ENCODE measurements at regions not wholly inside any gene's neighbourhood (a gene's known extent, or its start where the extent isn't known, plus 50 kb on each side); places are given as distances from the start of the nearest gene placed in this dataset.

DNA sequence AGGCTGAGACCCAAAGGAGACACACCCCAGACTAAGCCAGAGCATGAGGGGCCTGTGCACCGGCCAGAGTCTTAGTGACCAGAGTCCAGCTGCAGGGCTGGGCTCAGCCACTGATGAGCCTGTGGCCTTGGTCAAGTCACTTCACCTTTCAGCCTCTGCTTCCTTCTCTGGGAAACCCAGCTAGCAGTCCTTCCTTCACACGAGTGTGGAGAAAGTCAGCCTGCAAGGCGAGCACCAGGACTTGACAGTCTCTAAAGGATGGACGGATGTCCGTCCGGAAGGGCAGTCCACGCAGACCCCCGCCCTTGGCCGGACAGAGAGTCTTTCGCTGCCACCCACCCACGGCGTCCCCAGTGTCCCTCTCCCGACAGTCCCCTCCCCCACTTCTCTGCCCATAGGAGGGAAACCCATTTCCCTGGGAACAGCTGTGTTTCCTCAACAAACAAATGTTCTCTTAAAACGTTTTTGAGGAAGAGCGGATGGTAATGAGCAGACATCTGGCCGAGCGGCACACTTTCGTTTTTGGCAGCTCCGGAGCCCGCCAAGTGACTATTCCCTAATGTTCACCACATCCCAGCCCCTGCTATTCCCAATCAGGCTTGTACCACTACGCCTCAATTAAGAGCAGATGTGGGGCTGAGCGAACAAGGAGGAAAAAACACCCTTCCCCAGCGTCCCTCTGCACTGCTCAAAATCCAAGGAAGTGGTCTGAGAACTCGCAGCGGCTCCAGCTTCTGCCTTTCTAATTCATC is 129.1 kb upstream of the SMAD3 start:
- Histone ChIP-seq H3K23ac (ENCODE audit: insufficient read length, low read depth, low read length) (no peak overlapping the region), H3K79me2 (ENCODE audit: insufficient read depth, low read length) (no peaks in the 10 kb centered on the region), H3K23me2 (ENCODE audit: insufficient read length, low read depth, low read length, poor library complexity, severe bottlenecking) (no peaks in the 10 kb centered on the region), H2BK12ac (ENCODE audit: insufficient read length, low read depth, low read length) (no peak overlapping the region), H2BK15ac (ENCODE audit: low read depth, low read length) (no peak overlapping the region), H4K5ac (ENCODE audit: insufficient read length, low read depth, low read length) (no peak overlapping the region), H3K9me3 (ENCODE audit: control insufficient read depth, low read depth, low read length) (peaks cover 14% of the 10 kb centered on the region), H2BK20ac (ENCODE audit: low read depth, low read length, poor library complexity, severe bottlenecking) (no peak overlapping the region), H3K56ac (ENCODE audit: insufficient read length, low read depth, low read length) (no peak overlapping the region), H3T11ph (ENCODE audit: low read length) (no peak overlapping the region), H3K18ac (ENCODE audit: insufficient read length, low read depth, low read length) (no peak overlapping the region), H4K20me1 (ENCODE audit: control insufficient read depth, insufficient read depth, insufficient read length) (no peaks in the 10 kb centered on the region), H2AK5ac (ENCODE audit: insufficient read length, low read length) (no peak overlapping the region), H4K8ac (replicated peaks; ENCODE audit: insufficient read length, low read depth, low read length) (no peak overlapping the region), H3K4me2 (ENCODE audit: insufficient read depth, insufficient read length, low read length) (no peak overlapping the region), H3K79me1 (ENCODE audit: insufficient read depth, low read depth, low read length, poor library complexity, severe bottlenecking) (no peaks in the 10 kb centered on the region), H3K14ac (ENCODE audit: insufficient read depth, low read length) (no peak overlapping the region; the same call in 1 of the 2 replicates), H2BK5ac (ENCODE audit: insufficient read length, low read length) (no peak overlapping the region), H3K9ac (ENCODE audit: extremely low read depth, insufficient read length, low read length) (no peak overlapping the region), H3K27me3 (ENCODE audit: insufficient read depth, low read length) (no peaks in the 10 kb centered on the region), H3K4ac (ENCODE audit: low read depth, low read length) (no peak overlapping the region), H2AFZ (ENCODE audit: low read length) (no peak overlapping the region), H3K27ac (ENCODE audit: insufficient read length, low read depth, low read length) (no peak overlapping the region), H3K4me1 (ENCODE audit: insufficient read depth, low read length) (peaks cover 3% of the 10 kb centered on the region; the same call in 1 of the 2 replicates), H2BK120ac (ENCODE audit: low read depth, low read length, poor library complexity, severe bottlenecking) (no peak overlapping the region), H4K91ac (ENCODE audit: insufficient read length, low read depth, low read length) (no peak overlapping the region)
- no peak for DNase-seq
- WGBS (ENCODE audit: extremely low coverage, insufficient read length, low lambda C conversion rate), result no CpG with 5 or more reads among the region's 25 CpGs
- peaks cover 9 to 20% (median 15%) of the 10 kb centered on the region in 3 experiments for H3K36me3 Mint-ChIP-seq (ENCODE audit: insufficient read depth in 1 of 3, low read depth in 3 of 3)
- TF ChIP-seq CTCF (conservative IDR thresholded peaks at IDR 0.05), result no peak
- H3K27ac Mint-ChIP-seq, result peak overlapping the region in 1 of 3 experiments; percentile 49; a peak in 1 of 7 replicates
- no peak overlapping the region for H3K4me3 Mint-ChIP-seq
- H3K27me3 Mint-ChIP-seq (ENCODE audit: low read depth), result peaks cover 5% of the 10 kb centered on the region
- peaks cover 14 to 16% of the 10 kb centered on the region in 2 experiments for H3K4me1 Mint-ChIP-seq
- peaks cover 25 to 29% of the 10 kb centered on the region in 2 experiments for H3K9me3 Mint-ChIP-seq

Measured in H9 (cell line).